Hematopoietic multipotent progenitor cell (in vitro differentiated cells): ENCODE measurements at regions not wholly inside any gene's neighbourhood (a gene's known extent, or its start where the extent isn't known, plus 50 kb on each side); places are given as distances from the start of the nearest gene placed in this dataset.
A peak's percentile ranks its signal among the peaks of the same experiment; 100 is the strongest.

ENCODE experiments used
- DNase-seq, 3 donors: peaks; one replicate each; pipeline ENCODE4 v3.0.0-alpha.2; 2011 to 2015; ENCODE audit warnings: low read depth in 2 of 3, low spot score in 2 of 3

DNA sequence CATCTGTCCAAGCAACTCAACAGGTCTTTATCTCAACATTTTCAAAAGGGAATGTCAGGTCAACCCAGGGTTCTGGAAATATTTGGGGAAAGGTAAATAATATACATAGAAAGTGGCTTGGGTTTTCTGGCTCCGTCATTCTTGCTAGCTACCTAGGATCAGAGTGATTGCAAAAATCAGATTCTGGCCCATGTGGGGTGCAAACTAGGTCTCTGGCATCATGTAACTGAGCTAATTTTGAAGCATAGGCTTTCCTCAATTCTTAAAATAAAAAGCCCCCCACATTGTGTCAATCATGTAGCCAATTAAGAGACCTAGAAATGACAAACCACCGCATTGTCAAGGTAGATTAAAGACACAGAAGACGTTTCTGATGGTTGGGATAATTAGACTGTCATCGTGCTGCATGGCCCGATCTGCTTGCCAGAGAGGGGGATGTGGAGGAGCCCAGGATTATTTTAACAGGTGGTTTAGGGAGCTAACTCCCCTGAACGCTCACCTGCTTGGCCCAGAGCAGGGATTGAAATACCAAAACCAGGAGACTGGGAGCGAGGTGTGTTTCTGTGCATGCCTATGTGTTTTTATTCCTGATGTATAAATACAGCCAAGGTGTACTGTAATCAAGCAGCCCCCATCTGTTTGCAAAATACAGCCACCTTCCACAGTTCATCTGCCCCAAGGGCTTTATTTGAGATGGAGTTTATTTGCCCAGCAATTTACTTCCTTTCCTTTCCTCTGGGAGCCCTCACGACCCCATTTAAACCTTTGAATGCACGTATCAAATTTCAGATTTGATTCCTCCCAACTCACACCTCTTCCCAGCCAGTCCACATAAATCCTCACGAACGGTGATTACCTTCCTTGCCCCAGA lies 189.5 kb downstream of the TTC8 start:
- DNase-seq, result no peak

DNA sequence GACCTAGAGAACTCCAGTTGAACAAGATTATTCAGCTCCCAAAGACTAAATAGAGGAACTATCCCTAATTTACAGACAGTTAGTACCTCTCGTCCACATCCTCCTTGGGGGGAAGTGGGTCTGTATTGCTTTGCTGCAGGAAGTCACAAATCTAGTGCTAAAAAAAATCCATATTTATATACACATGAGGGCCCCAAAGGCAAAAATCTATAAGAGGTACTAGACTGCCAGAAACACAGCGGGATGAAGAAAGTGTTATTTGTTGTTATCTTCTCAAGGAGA lies 190.1 kb downstream of the TTC8 start:
- peak in 1 of 3 donors; percentile 32 for DNase-seq

GRCh38 chr14:89015016-89015415 lies 190.6 kb downstream of the TTC8 start:
- no peak for DNase-seq

DNA sequence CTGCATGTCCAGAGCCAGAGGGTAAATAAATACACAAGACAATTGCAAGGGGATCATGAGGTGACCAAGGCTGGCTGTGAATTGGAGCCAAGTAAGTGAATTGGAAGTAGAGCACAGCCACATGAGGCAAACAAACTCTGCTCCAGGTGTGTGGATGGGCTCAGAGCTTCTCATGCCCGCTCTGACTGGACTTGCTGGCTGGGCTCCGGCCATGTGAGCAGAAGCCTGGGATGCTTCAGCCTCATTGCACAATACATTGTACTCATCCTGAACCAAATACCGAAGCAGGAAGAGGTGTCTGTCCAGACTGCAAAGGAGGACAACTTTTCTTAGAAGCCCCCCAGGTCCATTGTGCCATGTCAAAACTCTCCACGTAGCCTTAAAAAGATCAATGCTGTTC lies 193.0 kb downstream of the TTC8 start:
- no peak for DNase-seq

- DNase-seq, result no peak
These were observed 197.8 kb downstream of the TTC8 start for GRCh38 chr14:89022274-89022673.

DNA sequence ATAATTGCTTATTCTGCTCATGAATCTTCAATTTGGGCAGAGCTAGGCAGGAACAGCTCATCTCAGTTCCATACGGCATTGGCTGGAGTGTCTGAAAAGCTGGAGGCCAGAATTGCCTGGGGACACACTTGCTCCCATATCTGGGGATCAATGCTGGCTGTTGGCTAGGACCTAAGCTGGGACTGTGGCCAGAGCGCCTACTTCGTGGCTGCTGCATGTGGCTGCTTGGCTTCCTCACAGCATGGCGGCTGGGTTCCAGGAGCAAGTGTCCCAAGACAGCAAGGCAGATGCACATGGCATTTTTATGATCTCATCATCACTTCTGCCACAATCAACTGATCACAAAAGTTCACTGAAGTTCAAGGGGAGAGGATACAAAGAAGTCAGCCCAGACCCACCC lies 200.2 kb downstream of the TTC8 start:
- no peak for DNase-seq

DNA sequence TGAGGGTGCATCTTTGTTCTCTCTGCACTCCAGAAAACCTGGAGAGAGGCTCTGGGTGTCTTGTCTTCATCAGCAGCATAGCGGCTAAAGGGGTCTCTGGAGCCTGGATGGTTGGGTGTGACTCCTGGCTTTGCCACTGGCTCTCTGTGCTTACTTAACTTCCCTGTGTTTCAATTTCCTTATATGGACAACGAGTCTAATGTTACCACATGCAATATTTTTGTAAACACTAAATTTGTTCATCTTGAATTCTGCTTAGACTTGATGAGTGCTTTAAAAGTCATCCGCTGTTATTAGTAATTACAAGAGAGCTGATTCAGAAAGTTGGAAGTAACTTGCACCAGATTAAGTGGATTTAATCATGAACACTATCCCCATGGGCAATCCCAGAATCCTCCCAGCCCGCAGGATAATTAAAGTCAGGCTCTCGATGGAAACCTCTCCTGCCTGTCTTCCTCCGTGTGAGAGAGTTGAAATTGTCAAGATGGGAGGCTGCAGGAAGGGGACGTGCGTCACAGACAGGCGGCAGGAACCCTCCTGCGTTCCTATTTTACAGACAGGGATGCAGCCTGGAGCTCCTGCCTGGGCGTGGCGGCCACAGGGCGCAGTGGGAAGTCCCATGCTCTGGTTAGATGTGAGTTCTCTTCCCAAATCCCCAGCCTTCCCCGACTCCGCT lies 201.2 kb downstream of the TTC8 start:
- peak in 1 of 3 donors; percentile 9 for DNase-seq

DNA sequence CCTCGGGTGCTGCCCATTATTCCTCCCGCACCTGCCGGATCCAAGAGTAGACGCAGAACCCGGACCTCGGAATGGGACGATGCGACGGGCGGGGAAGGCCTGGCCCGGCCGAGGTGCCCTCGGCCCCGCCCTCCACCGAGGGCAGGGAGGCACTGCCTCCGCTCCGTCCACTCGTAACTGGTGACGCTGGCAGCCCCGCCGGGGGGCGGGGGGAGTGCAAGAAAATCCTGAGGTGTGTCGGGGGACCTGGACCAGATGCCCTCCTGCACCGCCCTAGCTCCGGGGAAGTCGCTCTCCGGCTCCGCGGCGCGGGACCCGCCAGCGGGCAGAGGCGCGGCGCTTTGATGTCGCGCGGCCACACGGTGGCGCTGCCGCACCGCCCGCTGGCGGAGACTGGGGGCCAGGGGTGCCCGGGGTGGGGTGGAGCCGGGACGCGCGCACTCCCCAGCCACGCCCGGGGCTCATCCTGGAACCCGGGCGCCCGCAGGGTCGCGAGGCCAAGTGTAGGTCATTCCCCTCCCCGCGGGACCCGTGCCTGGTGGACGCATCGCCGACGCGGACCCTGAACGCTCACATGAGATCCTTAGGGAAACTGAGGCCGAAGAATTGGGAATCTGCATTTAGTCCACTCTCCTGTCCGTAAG lies 202.8 kb downstream of the TTC8 start:
- DNase-seq, result peak; percentile 49 to 64 (median 52)

- no peak for DNase-seq
These were observed 204.1 kb downstream of the TTC8 start for GRCh38 chr14:89028462-89029134.

GRCh38 chr14:89029961-89030694 lies 205.7 kb downstream of the TTC8 start:
- DNase-seq, result no peak

DNA sequence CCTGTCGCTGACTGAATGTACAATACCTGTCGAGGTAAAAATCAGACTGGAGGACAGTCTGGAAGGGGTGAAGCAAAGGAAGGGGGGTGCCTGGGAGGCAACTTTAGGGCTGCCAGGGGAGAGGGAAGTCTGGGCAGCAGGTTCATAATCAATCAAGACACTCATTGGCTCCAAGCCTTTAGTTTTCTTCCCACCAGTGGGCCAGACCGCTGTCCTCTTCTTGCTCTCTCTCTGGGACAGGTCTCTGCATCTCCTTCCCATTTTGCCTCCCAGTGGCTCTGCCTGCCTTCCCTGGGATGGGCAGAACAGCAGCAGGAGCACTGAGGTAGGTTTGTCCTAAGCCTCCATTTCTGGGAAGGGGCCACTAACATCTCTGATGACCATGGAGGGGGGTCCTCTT lies 206.5 kb downstream of the TTC8 start:
- DNase-seq, result no peak

GRCh38 chr14:89032086-89032649 lies 207.7 kb downstream of the TTC8 start:
- no peak for DNase-seq

DNA sequence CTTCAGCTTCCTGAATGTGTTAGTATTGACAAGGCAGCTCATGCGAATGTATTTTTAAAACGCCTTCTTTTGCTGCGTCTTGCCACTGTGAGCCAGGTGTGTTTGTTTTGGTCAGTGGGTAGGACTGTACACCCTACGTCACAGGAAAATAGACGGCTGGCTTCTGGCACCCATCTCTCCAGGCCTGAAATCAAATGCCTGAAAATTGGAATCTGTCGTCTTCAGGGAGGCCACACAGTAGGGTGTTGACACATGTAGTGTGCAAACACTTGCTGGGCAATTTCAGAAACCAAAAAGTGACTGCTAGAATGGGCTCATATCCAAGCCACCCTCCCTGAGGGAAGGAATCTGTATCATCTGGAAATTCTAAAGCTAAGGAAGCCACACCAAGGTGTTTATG lies 209.3 kb downstream of the TTC8 start:
- DNase-seq, result no peak

GRCh38 chr14:89036371-89036770 lies 211.9 kb downstream of the TTC8 start:
- no peak for DNase-seq

GRCh38 chr14:89037065-89037464 lies 212.6 kb downstream of the TTC8 start:
- DNase-seq, result no peak

GRCh38 chr14:89040080-89040459 lies 215.6 kb downstream of the TTC8 start:
- DNase-seq, result no peak

DNA sequence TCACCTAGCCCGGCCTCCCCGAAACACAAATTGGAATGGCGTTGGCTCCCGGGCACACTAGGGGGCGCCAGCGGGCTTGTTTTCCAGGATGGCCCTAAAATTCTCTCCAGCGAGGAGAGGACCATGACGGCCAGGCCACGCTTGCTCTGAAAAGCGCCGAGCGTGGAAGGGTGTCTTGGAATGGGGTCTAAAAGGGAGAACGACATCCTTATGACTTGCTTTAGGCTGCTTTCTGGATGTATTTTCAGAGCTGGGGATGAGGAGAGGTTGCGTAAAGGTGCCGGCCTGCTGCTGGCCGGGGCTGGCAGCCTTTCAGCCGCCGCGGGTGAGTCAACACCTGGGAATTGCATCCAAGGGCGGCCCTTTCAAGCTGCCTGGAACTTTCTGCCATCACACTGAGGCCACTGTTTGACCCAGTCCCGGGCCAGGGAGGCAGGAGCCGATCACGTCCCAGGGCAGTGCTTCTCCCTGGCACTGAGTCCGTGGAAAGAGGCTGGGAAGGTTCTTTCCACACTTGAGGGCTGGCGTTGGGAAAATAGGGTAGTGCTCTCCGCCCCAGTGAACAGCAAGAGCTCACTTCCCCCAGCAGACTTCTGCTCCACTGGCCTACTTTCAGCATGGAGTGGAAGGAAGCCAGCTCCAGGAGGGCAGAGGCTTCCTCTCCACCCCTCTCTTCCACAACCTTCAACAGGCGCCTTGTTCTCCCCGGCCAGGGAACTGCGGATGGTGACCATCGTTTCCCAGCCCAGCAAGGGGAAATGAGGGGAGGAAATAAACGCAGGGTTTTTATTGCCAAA lies 216.2 kb downstream of the TTC8 start:
- DNase-seq, result peak; percentile 54 to 84 (median 79)

- peak in 2 of 3 donors; percentile 49 to 68 for DNase-seq
These were observed 216.8 kb downstream of the TTC8 start for GRCh38 chr14:89041257-89041582.

GRCh38 chr14:89042021-89042420 lies 217.6 kb downstream of the TTC8 start:
- DNase-seq, result no peak

DNA sequence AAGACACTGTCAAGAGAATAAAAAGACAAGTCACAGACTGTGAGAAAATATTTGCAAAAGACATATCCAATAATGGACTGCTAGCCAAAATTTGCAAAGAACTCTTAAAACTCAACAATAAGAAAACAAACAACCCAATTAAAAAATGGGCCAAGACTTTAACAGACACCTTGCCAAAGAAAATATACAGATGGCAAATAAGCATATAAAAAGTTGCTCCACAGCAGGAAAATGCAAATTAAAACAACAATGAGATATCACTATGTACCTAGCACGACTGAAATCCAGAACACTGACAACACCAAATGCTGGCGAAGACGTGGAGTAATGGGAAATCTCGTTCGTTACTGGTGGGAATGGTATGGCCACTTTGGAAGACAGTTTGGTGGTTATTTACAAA lies 228.9 kb downstream of the TTC8 start:
- DNase-seq, result no peak
